HCT116 (cell line): ENCODE measurements at regions not wholly inside any gene's neighbourhood (a gene's known extent, or its start where the extent isn't known, plus 50 kb on each side); places are given as distances from the start of the nearest gene placed in this dataset.

ENCODE experiments used
- ATAC-seq: fragments of 200-7000 bp; cut with Tn5 transposase; 2 replicates; pipeline ENCODE4 v1.9.1; 2020; ENCODE audit warnings: mild to moderate bottlenecking, moderate library complexity
- BruUV-seq: library from RNA; stranded (reverse); fragments of 400-500 nt; replicated peaks from 2 replicates; lab custom pipeline; 2021; lab: Mats Ljungman, UMichigan
- CTCF ChIA-PET: fragments of 300-600 bp; sonication (Branson Sonifier 250); formaldehyde crosslinking; loops from one replicate; lab custom pipeline; 2021; ENCODE audit warnings: antibody characterized with exemption; lab: Charles Lee
- POLR2A ChIA-PET: fragments of 300-600, 350-600 bp; sonication (Branson Sonifier 250); formaldehyde crosslinking; loops from one replicate; lab custom pipeline; 2021; ENCODE audit warnings: antibody characterized with exemption; lab: Charles Lee
- RAD21 ChIA-PET, 2 experiments: fragments of 300-600 bp; sonication (Branson Sonifier 250); formaldehyde crosslinking; loops; one replicate each; lab custom pipeline; 2023; ENCODE audit warnings: low total read pairs in 2 of 2; ENCODE audit not compliant: uncharacterized antibody in 2 of 2, unreplicated experiment in 2 of 2, low non-redundant PET in 1 of 2; lab: Charles Lee
- DNase-seq: peaks from one replicate; pipeline ENCODE4 v3.0.0-alpha.2; 2010; ENCODE audit warnings: low read depth, low spot score
- H2AFZ ChIP-seq: fragments of 200-600 bp; shearing (Covaris generic), sonication (generic); 2 replicates; pipeline ENCODE4 v1.6.1; 2017; ENCODE audit warnings: low read depth, mixed run types, mixed read lengths, antibody characterized with exemption, low read length; ENCODE audit not compliant: poor library complexity, severe bottlenecking
- H3K27ac ChIP-seq: 2 replicates; pipeline ENCODE4 v1.5.1; 2012; ENCODE audit warnings: low read depth, low read length
- H3K27me3 ChIP-seq: fragments of 200-600 bp; sonication (generic); 2 replicates; pipeline ENCODE4 v1.6.1; 2016; ENCODE audit warnings: mixed run types, low read length, mixed read lengths; ENCODE audit not compliant: insufficient read depth
- H3K36me3 ChIP-seq, 2 experiments: fragments of 200-500 bp in 1 of 2; fragments of 200-600 bp in 1 of 2; sonication (Bioruptor generic) in 1 of 2; sonication (generic) in 1 of 2; 2 replicates each; pipeline versions ENCODE4 v1.5.1 to v1.6.1; 2014 to 2016; ENCODE audit warnings: low read length in 2 of 2, inconsistent platforms in 1 of 2, mixed read lengths in 1 of 2, mixed run types in 1 of 2; ENCODE audit not compliant: insufficient read depth in 2 of 2, control insufficient read depth in 1 of 2
- H3K4me1 ChIP-seq, 2 experiments: fragments of 200-600 bp in 1 of 2; sonication (generic) in 1 of 2; 2 replicates each; pipeline versions ENCODE4 v1.5.1 to v1.6.1; 2012 to 2017; ENCODE audit warnings: low read length in 2 of 2, inconsistent platforms in 1 of 2, mild to moderate bottlenecking in 1 of 2, mixed read lengths in 1 of 2, mixed run types in 1 of 2, moderate library complexity in 1 of 2; ENCODE audit not compliant: insufficient read depth in 2 of 2, control insufficient read depth in 1 of 2
- H3K4me2 ChIP-seq: fragments of 200-600 bp; sonication (generic); 2 replicates; pipeline ENCODE4 v1.6.1; 2017; ENCODE audit warnings: mixed run types, low read length, mixed read lengths
- H3K4me3 ChIP-seq, 2 experiments: fragments of 200-600 bp in 1 of 2; sonication (generic) in 1 of 2; replicated peaks in 1 of 2; 2 replicates each; pipeline ENCODE4 v1.5.1; 2011 to 2016; ENCODE audit warnings: low read length in 2 of 2, control low read depth in 1 of 2, low read depth in 1 of 2, mild to moderate bottlenecking in 1 of 2, mixed read lengths in 1 of 2, mixed run types in 1 of 2
- H3K79me2 ChIP-seq: fragments of 200-600 bp; sonication (generic); 2 replicates; pipeline ENCODE4 v1.6.1; 2017; ENCODE audit warnings: mild to moderate bottlenecking, mixed run types, low read length, moderate library complexity, mixed read lengths; ENCODE audit not compliant: insufficient read depth
- H3K9ac ChIP-seq: fragments of 200-600 bp; sonication (generic); 2 replicates; pipeline ENCODE4 v1.6.1; 2016; ENCODE audit warnings: low read length, mixed read lengths
- H3K9me2 ChIP-seq: fragments of 200-600 bp; sonication (generic), shearing (Covaris generic); 2 replicates; pipeline ENCODE4 v1.6.1; 2017; ENCODE audit warnings: mixed run types, mild to moderate bottlenecking, moderate library complexity; ENCODE audit not compliant: insufficient read depth
- H3K9me3 ChIP-seq, 2 experiments: fragments of 200-500 bp in 1 of 2; fragments of 200-600 bp in 1 of 2; sonication (Bioruptor generic) in 1 of 2; sonication (generic) in 1 of 2; 2 replicates each; pipeline ENCODE4 v1.6.1; 2014 to 2017; ENCODE audit warnings: low read length in 2 of 2, mixed read lengths in 2 of 2, inconsistent platforms in 1 of 2, low read depth in 1 of 2, mild to moderate bottlenecking in 1 of 2, mixed run types in 1 of 2, moderate library complexity in 1 of 2; ENCODE audit not compliant: control insufficient read depth in 1 of 2, insufficient read depth in 1 of 2
- H4K20me1 ChIP-seq: fragments of 200-600 bp; sonication (generic), shearing (Covaris generic); 2 replicates; pipeline ENCODE4 v1.6.1; 2017; ENCODE audit warnings: mixed run types, mild to moderate bottlenecking, moderate library complexity; ENCODE audit not compliant: insufficient read depth
- CEBPB ChIP-seq: IDR thresholded peaks from 2 replicates; pipeline ENCODE4 v1.6.1; 2012; ENCODE audit warnings: low read depth
- CTCF ChIP-seq, 3 experiments: fragments of 200-600 bp in 1 of 3; sonication (generic) in 1 of 3; IDR thresholded peaks in 2 of 3; conservative IDR thresholded peaks in 1 of 3; 2 replicates each; pipeline ENCODE4 v1.5.1; 2012 to 2017; ENCODE audit warnings: low read depth in 2 of 3, low read length in 2 of 3, antibody characterized with exemption in 1 of 3, borderline replicate concordance in 1 of 3, control low read depth in 1 of 3, mild to moderate bottlenecking in 1 of 3, mixed read lengths in 1 of 3, mixed run types in 1 of 3, moderate library complexity in 1 of 3; ENCODE audit not compliant: insufficient read depth in 1 of 3
- ELF1 ChIP-seq: IDR thresholded peaks from 2 replicates; pipeline ENCODE4 v1.6.1; 2012; ENCODE audit warnings: low read depth, borderline replicate concordance
- SIN3A ChIP-seq: IDR thresholded peaks from 2 replicates; pipeline ENCODE4 v1.6.1; 2012; ENCODE audit warnings: low read depth
- SP1 ChIP-seq: IDR thresholded peaks from 2 replicates; pipeline ENCODE4 v1.6.1; 2012; ENCODE audit warnings: low read depth
- SRF ChIP-seq: IDR thresholded peaks from 2 replicates; pipeline ENCODE4 v1.6.1; 2012; ENCODE audit warnings: low read depth
- TCF7L2 ChIP-seq: IDR thresholded peaks from 2 replicates; pipeline ENCODE4 v1.7.0; 2011; ENCODE audit warnings: borderline replicate concordance, inconsistent platforms; ENCODE audit not compliant: insufficient read depth, insufficient read length; ENCODE audit errors: extremely low read depth
- YY1 ChIP-seq: IDR thresholded peaks from 2 replicates; pipeline ENCODE4 v1.6.1; 2011; ENCODE audit warnings: low read length, low read depth, moderate library complexity, mild to moderate bottlenecking; ENCODE audit not compliant: insufficient replicate concordance; ENCODE audit errors: extremely low read depth
- intact Hi-C: fragments of 100-400 bp; cut with micrococcal nuclease; formaldehyde crosslinking; loops from 2 replicates; pipeline ENCODE4 v1.10.0; 2022

- 0 out of 2 replicates have a peak, but pooled peaks cover 5% of the 10 kb centered on the region for H3K79me2 ChIP-seq
- H2AFZ ChIP-seq = no peak overlapping the region
- H3K27ac ChIP-seq = no peak overlapping the region
- no peak overlapping the region for H3K4me2 ChIP-seq
- no TSS peak for BruUV-seq
- CTCF ChIA-PET = no interaction called here
- H3K4me3 ChIP-seq = no peak overlapping the region
- RAD21 ChIA-PET = no interaction called here
- no peak for DNase-seq
- H3K27me3 ChIP-seq = no peaks in the 10 kb centered on the region
- H3K9me2 ChIP-seq = no peaks in the 10 kb centered on the region
- peaks cover 0 to 3% of the 10 kb centered on the region in 2 experiments; a peak in 1 of 4 replicates for H3K9me3 ChIP-seq
- peak; percentile 57; the same call in 1 of the 2 replicates for ATAC-seq
- no peak for TF ChIP-seq SP1
- TF ChIP-seq CEBPB = no peak
- no peak for TF ChIP-seq SIN3A
- TF ChIP-seq YY1 = no peak
- TF ChIP-seq CTCF (IDR thresholded peaks at IDR 0.05 in 2 of 3, conservative IDR thresholded peaks at IDR 0.05 in 1 of 3; ENCODE audit: borderline replicate concordance in 1 of 3, insufficient read depth in 1 of 3, low read depth in 2 of 3, low read length in 2 of 3) = no peak
- no peak for TF ChIP-seq ELF1
- no peaks in the 10 kb centered on the region for H3K4me1 ChIP-seq
- H3K9ac ChIP-seq = no peak overlapping the region
- H3K36me3 ChIP-seq = no peaks in the 10 kb centered on the region
- H4K20me1 ChIP-seq = no peaks in the 10 kb centered on the region
- POLR2A ChIA-PET = no interaction called here
- intact Hi-C loops = no loop called here
Observed at GRCh38 chr10:75287697-75288096, 51.9 kb upstream of the COMTD1 start.

GRCh38 chr10:75286901-75287300 is 51.1 kb upstream of the COMTD1 start:
- H3K4me3 ChIP-seq = no peak overlapping the region
- intact Hi-C loops = no loop called here
- H3K9me3 ChIP-seq = peaks cover 0 to 3% of the 10 kb centered on the region in 2 experiments; a peak in 1 of 4 replicates
- ATAC-seq (no peak), DNase-seq (no peak)
- BruUV-seq = no TSS peak
- no peaks in the 10 kb centered on the region for H4K20me1 ChIP-seq
- RAD21 ChIA-PET = no interaction called here
- H3K4me1 ChIP-seq = peaks cover 0 to 2% of the 10 kb centered on the region in 2 experiments; a peak in 1 of 4 replicates
- H3K9me2 ChIP-seq = no peaks in the 10 kb centered on the region
- H3K9ac ChIP-seq = no peak overlapping the region
- CTCF ChIA-PET = no interaction called here
- TF ChIP-seq SIN3A (no peak), SRF (no peak), TCF7L2 (no peak)
- no peaks in the 10 kb centered on the region for H3K27me3 ChIP-seq
- no peaks in the 10 kb centered on the region for H3K36me3 ChIP-seq
- no peak overlapping the region for H3K27ac ChIP-seq
- POLR2A ChIA-PET = no interaction called here
- 0 out of 2 replicates have a peak, but pooled peaks cover 5% of the 10 kb centered on the region for H3K79me2 ChIP-seq
- H2AFZ ChIP-seq = no peak overlapping the region
- no peak overlapping the region for H3K4me2 ChIP-seq
